Liver (tissue), 8 donors: ENCODE measurements at regions not wholly inside any gene's neighbourhood (a gene's known extent, or its start where the extent isn't known, plus 50 kb on each side); places are given as distances from the start of the nearest gene placed in this dataset.

Source experiments
- DNase-seq: peaks from one replicate; pipeline ENCODE4 v3.0.0-alpha.2; 2017; ENCODE audit warnings: low spot score
- H3K27ac ChIP-seq, 2 donors: one replicate each; pipeline ENCODE4 v1.7.0; 2013; ENCODE audit warnings: inconsistent platforms in 2 of 2, low read length in 2 of 2, control low read depth in 1 of 2, low read depth in 1 of 2, mild to moderate bottlenecking in 1 of 2
- H3K27me3 ChIP-seq, 4 donors: one replicate each; pipeline versions ENCODE4 v1.6.1 to v1.7.0; 2013; ENCODE audit warnings: low read length in 3 of 4, inconsistent platforms in 1 of 4, mild to moderate bottlenecking in 1 of 4, moderate library complexity in 1 of 4; ENCODE audit not compliant: control insufficient read depth in 4 of 4, insufficient read depth in 4 of 4
- H3K36me3 ChIP-seq, 4 donors: one replicate each; pipeline versions ENCODE4 v1.6.1 to v1.7.0; 2013; ENCODE audit warnings: low read length in 3 of 4, mild to moderate bottlenecking in 3 of 4, low read depth in 1 of 4, moderate library complexity in 1 of 4; ENCODE audit not compliant: control insufficient read depth in 4 of 4, insufficient read depth in 3 of 4
- H3K4me1 ChIP-seq, 4 donors: one replicate each; pipeline versions ENCODE4 v1.6.1 to v1.7.0; 2013; ENCODE audit warnings: low read length in 3 of 4, mild to moderate bottlenecking in 3 of 4, moderate library complexity in 1 of 4; ENCODE audit not compliant: control insufficient read depth in 4 of 4, insufficient read depth in 4 of 4
- H3K4me3 ChIP-seq, 3 donors: one replicate each; pipeline versions ENCODE4 v1.6.1 to v1.7.0; 2013; ENCODE audit warnings: low read length in 3 of 3, control low read depth in 1 of 3, low read depth in 1 of 3, mild to moderate bottlenecking in 1 of 3
- H3K9ac ChIP-seq, 2 donors: one replicate each; pipeline ENCODE4 v1.7.0; 2013; ENCODE audit warnings: low read length in 2 of 2, mild to moderate bottlenecking in 2 of 2, moderate library complexity in 2 of 2, control low read depth in 1 of 2, low read depth in 1 of 2
- H3K9me3 ChIP-seq, 4 donors: one replicate each; pipeline versions ENCODE4 v1.6.1 to v1.7.0; 2013; ENCODE audit warnings: low read length in 3 of 4; ENCODE audit not compliant: control insufficient read depth in 4 of 4
- CTCF ChIP-seq: fragments of 150-350 bp; IDR thresholded peaks from 2 replicates; pipeline ENCODE4 v1.5.1; 2017; ENCODE audit warnings: improper control_type of control experiment, low read depth, low read length; ENCODE audit not compliant: missing input control
- EGR1 ChIP-seq, 2 donors: IDR thresholded peaks; 2 replicates each; pipeline ENCODE4 v1.6.1; 2016 to 2018; ENCODE audit warnings: antibody characterized with exemption in 2 of 2, low read depth in 2 of 2
- FOXA1 ChIP-seq: IDR thresholded peaks from 2 replicates; pipeline ENCODE4 v1.6.1; 2016; ENCODE audit warnings: antibody characterized with exemption
- FOXA2 ChIP-seq: IDR thresholded peaks from 2 replicates; pipeline ENCODE4 v1.6.1; 2016; ENCODE audit warnings: antibody characterized with exemption
- GABPA ChIP-seq, 2 donors: IDR thresholded peaks in 1 of 2; conservative IDR thresholded peaks in 1 of 2; 2 replicates each; pipeline ENCODE4 v1.6.1; 2016; ENCODE audit warnings: antibody characterized with exemption in 2 of 2, mild to moderate bottlenecking in 1 of 2, moderate library complexity in 1 of 2
- HNF4A ChIP-seq, 2 donors: conservative IDR thresholded peaks; 2 replicates each; pipeline ENCODE4 v1.6.1; 2016; ENCODE audit warnings: antibody characterized with exemption in 2 of 2, mild to moderate bottlenecking in 2 of 2
- HNF4G ChIP-seq: IDR thresholded peaks from 2 replicates; pipeline ENCODE4 v1.6.1; 2016; ENCODE audit warnings: antibody characterized with exemption
- JUND ChIP-seq, 2 donors: IDR thresholded peaks; 2 replicates each; pipeline ENCODE4 v1.6.1; 2016; ENCODE audit warnings: antibody characterized with exemption in 2 of 2
- NR2F2 ChIP-seq: IDR thresholded peaks from 2 replicates; pipeline ENCODE4 v1.6.1; 2016; ENCODE audit warnings: antibody characterized with exemption
- RAD21 ChIP-seq, 2 donors: IDR thresholded peaks; 2 replicates each; pipeline ENCODE4 v1.6.1; 2016; ENCODE audit warnings: antibody characterized with exemption in 2 of 2, mild to moderate bottlenecking in 2 of 2
- REST ChIP-seq: IDR thresholded peaks from 2 replicates; pipeline ENCODE4 v1.6.1; 2016; ENCODE audit warnings: antibody characterized with exemption, mild to moderate bottlenecking
- RXRA ChIP-seq, 2 donors: IDR thresholded peaks; 2 replicates each; pipeline ENCODE4 v1.6.1; 2017 to 2018; ENCODE audit warnings: antibody characterized with exemption in 2 of 2, mild to moderate bottlenecking in 1 of 2
- SP1 ChIP-seq: IDR thresholded peaks from 2 replicates; pipeline ENCODE4 v1.6.1; 2018; ENCODE audit warnings: antibody characterized with exemption, mild to moderate bottlenecking
- YY1 ChIP-seq: IDR thresholded peaks from 2 replicates; pipeline ENCODE4 v1.6.1; 2016; ENCODE audit warnings: antibody characterized with exemption, mild to moderate bottlenecking
- WGBS: extraction: QIAGEN DNeasy Blood & Tissue Kit; methylation state at CpG from one replicate; pipeline ENCODE4 v1.1.7; 2013; 5-methylcytosine and 5-hydroxymethylcytosine counted together
- TF ChIP-seq, protein P1 (sequence below): IDR thresholded peaks from 2 replicates; pipeline ENCODE4 v1.6.1; 2016; ENCODE audit warnings: antibody characterized with exemption
- donor health status: healthy.
- donor health status: healthy.
- donor health status: healthy.
- donor health status: healthy.
- donor health status: healthy.

DNA sequence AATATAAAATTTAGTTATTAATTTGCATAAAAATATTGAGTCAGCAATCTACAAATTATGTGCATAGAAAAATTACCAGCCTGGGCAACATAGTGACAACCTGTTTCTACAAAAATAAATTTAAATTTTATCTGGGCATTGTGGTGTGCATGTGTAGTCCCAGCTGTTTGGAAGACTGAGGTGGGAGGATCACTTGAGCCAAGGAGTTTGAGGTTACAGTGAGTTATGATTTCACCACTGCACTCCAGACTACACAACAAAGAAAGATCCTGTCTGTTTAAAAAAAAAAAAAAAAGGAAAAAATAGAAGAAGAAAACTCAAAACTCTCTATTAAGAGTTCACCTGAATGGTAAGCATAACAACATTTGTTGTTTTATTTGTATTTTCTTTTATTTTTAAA lies 1048.4 kb upstream of the CDH2 start:
- H3K4me3 ChIP-seq: no peak overlapping the region
- H3K9me3 ChIP-seq: no peaks in the 10 kb centered on the region
- no peaks in the 10 kb centered on the region for H3K4me1 ChIP-seq
- H3K27ac ChIP-seq: no peak overlapping the region
- H3K27me3 ChIP-seq: no peaks in the 10 kb centered on the region
- TF ChIP-seq HNF4A (conservative IDR thresholded peaks at IDR 0.05): no peak
- TF ChIP-seq GABPA (IDR thresholded peaks at IDR 0.05 in 1 of 2, conservative IDR thresholded peaks at IDR 0.05 in 1 of 2): no peak
- TF ChIP-seq RXRA (IDR thresholded peaks at IDR 0.05): no peak
- H3K9ac ChIP-seq: no peak overlapping the region
- H3K36me3 ChIP-seq: no peaks in the 10 kb centered on the region
- no peak for DNase-seq

- DNase-seq: no peak
- no peaks in the 10 kb centered on the region for H3K27me3 ChIP-seq
- no peak overlapping the region for H3K27ac ChIP-seq
- no peaks in the 10 kb centered on the region for H3K36me3 ChIP-seq
- 61% methylated on average over 2 of the region's 2 CpGs for WGBS
- H3K9me3 ChIP-seq: no peaks in the 10 kb centered on the region
- TF ChIP-seq NR2F2 (no peak), JUND (IDR thresholded peaks at IDR 0.05) (no peak), HNF4A (conservative IDR thresholded peaks at IDR 0.05) (no peak), RXRA (IDR thresholded peaks at IDR 0.05) (no peak), RAD21 (IDR thresholded peaks at IDR 0.05) (no peak), EGR1 (IDR thresholded peaks at IDR 0.05; ENCODE audit: low read depth in 2 of 2) (no peak), REST (no peak), SP1 (no peak), CTCF (no peak), FOXA1 (no peak)
- TF ChIP-seq, protein P1, sequence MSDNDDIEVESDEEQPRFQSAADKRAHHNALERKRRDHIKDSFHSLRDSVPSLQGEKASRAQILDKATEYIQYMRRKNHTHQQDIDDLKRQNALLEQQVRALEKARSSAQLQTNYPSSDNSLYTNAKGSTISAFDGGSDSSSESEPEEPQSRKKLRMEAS: no peak
- H3K9ac ChIP-seq: no peak overlapping the region
- no peak overlapping the region for H3K4me3 ChIP-seq
- no peaks in the 10 kb centered on the region for H3K4me1 ChIP-seq
Measured at GRCh38 chr18:29218091-29218490, 1041.2 kb upstream of the CDH2 start.

DNA sequence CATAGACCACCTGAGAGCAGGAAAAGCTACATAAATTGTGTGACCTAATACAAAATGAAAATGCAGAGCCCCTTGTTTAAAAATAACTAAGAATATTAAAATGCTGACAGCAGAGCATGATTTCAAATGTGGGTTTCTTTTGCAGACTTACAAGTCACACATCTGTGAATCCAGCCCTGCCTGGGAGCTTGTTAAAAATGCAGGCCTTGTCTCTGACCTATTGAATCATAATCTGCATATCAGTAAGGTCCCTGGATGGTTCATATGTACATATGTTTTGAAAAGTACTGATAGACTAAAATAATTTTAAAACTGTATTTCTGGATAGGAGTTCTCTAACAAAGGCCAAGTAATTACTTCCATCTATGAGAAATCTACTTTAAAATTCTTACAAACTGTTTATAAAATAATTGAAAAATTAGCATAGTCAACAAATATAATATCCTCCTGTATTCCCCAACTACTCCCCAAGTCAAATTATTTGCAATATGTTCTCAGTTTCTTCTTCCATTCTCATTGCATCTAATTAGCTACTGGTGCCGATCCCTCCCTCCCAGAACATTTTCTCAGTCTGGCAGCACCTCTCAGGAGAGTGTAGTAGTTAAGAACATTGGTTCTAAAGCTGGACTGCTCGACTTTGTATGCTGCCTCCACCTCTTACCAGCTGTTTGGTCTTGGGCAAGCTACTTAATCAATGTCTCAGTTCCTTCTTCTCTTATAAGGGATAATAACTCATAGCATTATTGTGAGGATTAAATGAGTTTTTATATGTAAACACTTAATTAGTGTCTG lies 1040.4 kb upstream of the CDH2 start:
- no peaks in the 10 kb centered on the region for H3K9me3 ChIP-seq
- DNase-seq: no peak
- H3K36me3 ChIP-seq: no peaks in the 10 kb centered on the region
- WGBS: 72% methylated on average over 2 of the region's 2 CpGs
- H3K4me3 ChIP-seq: no peak overlapping the region
- no peak overlapping the region for H3K9ac ChIP-seq
- H3K4me1 ChIP-seq: no peaks in the 10 kb centered on the region
- H3K27me3 ChIP-seq: no peaks in the 10 kb centered on the region
- no peak overlapping the region for H3K27ac ChIP-seq
- TF ChIP-seq HNF4G (no peak), NR2F2 (no peak), JUND (IDR thresholded peaks at IDR 0.05) (no peak), EGR1 (IDR thresholded peaks at IDR 0.05; ENCODE audit: low read depth in 2 of 2) (no peak), FOXA2 (no peak), CTCF (no peak), YY1 (no peak)
